Mesothelial cell of epicardium (in vitro differentiated cells): ENCODE measurements at regions not wholly inside any gene's neighbourhood (a gene's known extent, or its start where the extent isn't known, plus 50 kb on each side); places are given as distances from the start of the nearest gene placed in this dataset.

Source experiments
- DNase-seq, 2 experiments: peaks; one replicate each; pipeline ENCODE4 v3.0.0; 2021; ENCODE audit warnings: low spot score in 2 of 2; ENCODE audit not compliant: unreplicated experiment in 2 of 2
- H3K27ac Mint-ChIP-seq: 2 replicates; pipeline ENCODE4 v1.8.0; 2021; ENCODE audit warnings: mixed read lengths
- H3K27me3 Mint-ChIP-seq: 2 replicates; pipeline ENCODE4 v1.8.0; 2021; ENCODE audit warnings: low read depth, mixed read lengths
- H3K36me3 Mint-ChIP-seq: 2 replicates; pipeline ENCODE4 v1.8.0; 2021; ENCODE audit warnings: mixed read lengths
- H3K4me1 Mint-ChIP-seq: 2 replicates; pipeline ENCODE4 v1.8.0; 2021; ENCODE audit warnings: mixed read lengths
- H3K4me3 Mint-ChIP-seq: 2 replicates; pipeline ENCODE4 v1.8.0; 2021; ENCODE audit warnings: mild to moderate bottlenecking, moderate library complexity, mixed read lengths
- H3K9me3 Mint-ChIP-seq: 2 replicates; pipeline ENCODE4 v1.8.0; 2021; ENCODE audit warnings: mixed read lengths
- TF ChIP-seq, protein P1 (sequence below): fragments of 200-600 bp; sonication (generic); IDR thresholded peaks from one replicate; pipeline ENCODE4 v1.5.0; 2021; ENCODE audit warnings: antibody characterized with exemption; ENCODE audit not compliant: unreplicated experiment

- Mint-ChIP-seq H3K9me3 (peaks cover 5% of the 10 kb centered on the region), H3K4me3 (no peak overlapping the region), H3K36me3 (peaks cover 2% of the 10 kb centered on the region), H3K27me3 (no peaks in the 10 kb centered on the region), H3K27ac (no peak overlapping the region), H3K4me1 (peaks cover 11% of the 10 kb centered on the region)
- no peak for DNase-seq
- TF ChIP-seq, protein P1, sequence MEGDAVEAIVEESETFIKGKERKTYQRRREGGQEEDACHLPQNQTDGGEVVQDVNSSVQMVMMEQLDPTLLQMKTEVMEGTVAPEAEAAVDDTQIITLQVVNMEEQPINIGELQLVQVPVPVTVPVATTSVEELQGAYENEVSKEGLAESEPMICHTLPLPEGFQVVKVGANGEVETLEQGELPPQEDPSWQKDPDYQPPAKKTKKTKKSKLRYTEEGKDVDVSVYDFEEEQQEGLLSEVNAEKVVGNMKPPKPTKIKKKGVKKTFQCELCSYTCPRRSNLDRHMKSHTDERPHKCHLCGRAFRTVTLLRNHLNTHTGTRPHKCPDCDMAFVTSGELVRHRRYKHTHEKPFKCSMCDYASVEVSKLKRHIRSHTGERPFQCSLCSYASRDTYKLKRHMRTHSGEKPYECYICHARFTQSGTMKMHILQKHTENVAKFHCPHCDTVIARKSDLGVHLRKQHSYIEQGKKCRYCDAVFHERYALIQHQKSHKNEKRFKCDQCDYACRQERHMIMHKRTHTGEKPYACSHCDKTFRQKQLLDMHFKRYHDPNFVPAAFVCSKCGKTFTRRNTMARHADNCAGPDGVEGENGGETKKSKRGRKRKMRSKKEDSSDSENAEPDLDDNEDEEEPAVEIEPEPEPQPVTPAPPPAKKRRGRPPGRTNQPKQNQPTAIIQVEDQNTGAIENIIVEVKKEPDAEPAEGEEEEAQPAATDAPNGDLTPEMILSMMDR = no peak
Observed at GRCh38 chr5:87103616-87104287, 163.9 kb upstream of the RASA1 start.

DNA sequence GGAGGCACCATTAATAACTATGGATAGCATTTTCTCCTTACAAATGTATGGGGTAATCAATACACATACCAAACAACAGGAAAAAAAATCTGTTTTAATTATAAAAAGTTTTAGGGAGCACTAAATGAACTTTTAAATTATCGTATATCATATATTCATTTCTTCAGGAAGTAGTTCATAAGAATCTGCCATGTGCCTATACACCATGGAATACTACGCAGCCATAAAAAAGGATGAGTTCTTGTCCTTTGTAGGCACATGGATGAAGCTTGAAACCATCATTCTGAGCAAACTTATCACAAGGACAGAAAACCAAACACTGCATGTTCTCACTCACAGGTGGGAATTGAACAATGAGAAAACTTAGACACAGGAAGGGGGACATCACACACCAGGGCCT lies 162.1 kb upstream of the RASA1 start:
- Mint-ChIP-seq H3K4me3 (no peak overlapping the region), H3K27me3 (no peaks in the 10 kb centered on the region)
- TF ChIP-seq, protein P1 = no peak

GRCh38 chr5:87109746-87110145 lies 157.9 kb upstream of the RASA1 start:
- H3K27me3 Mint-ChIP-seq = no peaks in the 10 kb centered on the region
- no peak overlapping the region for H3K4me3 Mint-ChIP-seq
- H3K27ac Mint-ChIP-seq = no peak overlapping the region
- H3K4me1 Mint-ChIP-seq = no peaks in the 10 kb centered on the region
- no peak for DNase-seq
- H3K36me3 Mint-ChIP-seq = peaks cover 2% of the 10 kb centered on the region
- H3K9me3 Mint-ChIP-seq = peaks cover 5% of the 10 kb centered on the region
- TF ChIP-seq, protein P1 = no peak

More for the DNA sequence above, 162.1 kb upstream of the RASA1 start:
- H3K36me3 Mint-ChIP-seq = peaks cover 2% of the 10 kb centered on the region
- peaks cover 1% of the 10 kb centered on the region for H3K4me1 Mint-ChIP-seq
- DNase-seq = no peak
- H3K9me3 Mint-ChIP-seq = peaks cover 5% of the 10 kb centered on the region
- no peak overlapping the region for H3K27ac Mint-ChIP-seq

DNA sequence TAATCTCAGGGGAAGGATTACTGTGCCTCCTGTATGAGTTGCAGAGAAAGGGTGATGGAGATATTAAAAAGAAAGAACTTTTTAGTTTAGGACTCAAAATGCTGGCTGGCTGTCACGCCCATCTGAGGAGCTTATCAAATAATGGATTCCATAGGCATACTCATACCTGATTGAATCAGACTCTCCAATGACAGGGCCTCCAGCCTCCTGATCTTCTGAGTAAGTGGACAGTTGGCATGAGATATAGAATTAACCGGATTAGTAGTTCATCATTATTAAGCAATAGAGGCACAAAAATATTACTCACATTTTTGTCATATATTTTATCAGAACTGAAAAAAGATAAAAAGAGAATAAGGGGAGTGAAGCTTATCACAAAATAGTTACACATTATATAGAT lies 157.0 kb upstream of the RASA1 start:
- no peak overlapping the region for H3K27ac Mint-ChIP-seq
- no peaks in the 10 kb centered on the region for H3K27me3 Mint-ChIP-seq
- no peaks in the 10 kb centered on the region for H3K9me3 Mint-ChIP-seq
- no peak for DNase-seq
- no peaks in the 10 kb centered on the region for H3K36me3 Mint-ChIP-seq
- H3K4me3 Mint-ChIP-seq = no peak overlapping the region
- TF ChIP-seq, protein P1 = no peak
- H3K4me1 Mint-ChIP-seq = no peaks in the 10 kb centered on the region

DNA sequence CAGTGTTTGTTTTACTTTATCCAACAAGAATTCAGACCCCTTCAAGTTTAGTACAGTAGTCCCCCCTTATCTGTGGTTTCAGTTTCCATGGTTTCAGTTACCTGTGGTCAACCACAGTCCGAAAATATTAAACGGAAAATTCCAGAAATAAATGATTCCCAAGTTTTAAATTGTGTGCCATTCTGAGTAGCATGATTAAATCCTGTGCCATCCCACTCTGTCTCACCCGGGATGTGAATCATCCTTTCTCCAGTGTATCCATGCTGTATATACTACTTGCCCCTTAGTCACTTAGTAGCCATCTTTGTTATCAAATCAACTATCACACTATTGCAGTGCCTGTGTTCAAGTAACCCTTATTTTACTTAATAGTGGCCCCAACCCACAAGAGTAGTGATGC lies 153.8 kb upstream of the RASA1 start:
- TF ChIP-seq, protein P1 = no peak
- H3K9me3 Mint-ChIP-seq = no peaks in the 10 kb centered on the region
- H3K4me3 Mint-ChIP-seq = no peak overlapping the region
- no peaks in the 10 kb centered on the region for H3K36me3 Mint-ChIP-seq
- no peak overlapping the region for H3K27ac Mint-ChIP-seq
- H3K4me1 Mint-ChIP-seq = no peaks in the 10 kb centered on the region
- H3K27me3 Mint-ChIP-seq = no peaks in the 10 kb centered on the region
- no peak for DNase-seq

DNA sequence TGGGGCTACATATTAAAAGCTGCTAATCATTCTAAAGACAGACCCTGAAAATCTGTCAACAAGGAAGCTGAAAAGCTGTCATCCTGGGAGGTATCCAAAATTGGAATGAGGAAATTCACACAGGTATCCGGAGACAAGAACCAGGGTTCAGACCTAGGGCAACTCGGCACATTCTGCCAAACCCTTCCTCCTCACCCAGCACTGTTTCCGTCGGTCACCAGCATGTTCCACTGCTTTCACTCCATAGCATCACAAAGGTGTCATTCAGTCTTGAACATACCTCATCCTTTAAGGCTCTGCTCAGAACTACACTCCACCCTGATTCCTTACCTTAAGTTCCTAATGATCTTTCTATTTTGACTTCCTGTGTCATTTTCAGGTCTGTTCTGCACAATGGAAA lies 153.1 kb upstream of the RASA1 start:
- Mint-ChIP-seq H3K4me1 (no peaks in the 10 kb centered on the region), H3K27ac (no peak overlapping the region), H3K27me3 (no peaks in the 10 kb centered on the region), H3K9me3 (no peaks in the 10 kb centered on the region), H3K4me3 (no peak overlapping the region), H3K36me3 (no peaks in the 10 kb centered on the region)
- DNase-seq = no peak
- TF ChIP-seq, protein P1 = no peak
